Kidney (tissue), 13 donors: ENCODE measurements at regions not wholly inside any gene's neighbourhood (a gene's known extent, or its start where the extent isn't known, plus 50 kb on each side); places are given as distances from the start of the nearest gene placed in this dataset.
"Not testable (repeated sequence)": the region's sequence is repeated elsewhere in the genome, so short reads cannot be mapped to it uniquely, and the experiment has no call there.

Experiments used
- DNase-seq, 5 donors: peaks; one replicate each; pipeline ENCODE4 v3.0.0-alpha.2; 2013 to 2020
- FAIRE-seq: peaks from 2 replicates; lab custom pipeline; 2012; peaks lifted over from hg19 to GRCh38; lab: Jason Lieb, UNC
- H3K27ac ChIP-seq, 2 donors: one replicate each; pipeline ENCODE4 v1.7.0; 2013; ENCODE audit warnings: low read depth in 2 of 2, low read length in 2 of 2, inconsistent platforms in 1 of 2
- H3K27me3 ChIP-seq: one replicate; pipeline ENCODE4 v1.7.1; 2013; ENCODE audit warnings: low read length, inconsistent platforms; ENCODE audit not compliant: control insufficient read depth, insufficient read depth
- H3K36me3 ChIP-seq, 3 donors: one replicate each; pipeline versions ENCODE4 v1.7.0 to v1.7.1; 2013; ENCODE audit warnings: low read length in 3 of 3, control low read depth in 1 of 3, inconsistent platforms in 1 of 3; ENCODE audit not compliant: insufficient read depth in 3 of 3, control insufficient read depth in 2 of 3
- H3K4me1 ChIP-seq, 3 donors: one replicate each; pipeline versions ENCODE4 v1.7.0 to v1.7.1; 2013; ENCODE audit warnings: low read length in 3 of 3, inconsistent platforms in 1 of 3, low read depth in 1 of 3; ENCODE audit not compliant: control insufficient read depth in 2 of 3, insufficient read depth in 2 of 3
- H3K4me3 ChIP-seq, 3 donors: one replicate each; pipeline versions ENCODE4 v1.7.0 to v1.8.1; 2013; ENCODE audit warnings: low read length in 3 of 3, control low read depth in 1 of 3, inconsistent platforms in 1 of 3
- H3K9ac ChIP-seq, 3 donors: one replicate each; pipeline versions ENCODE4 v1.7.0 to v1.7.1; 2013; ENCODE audit warnings: low read length in 3 of 3, control low read depth in 1 of 3, inconsistent platforms in 1 of 3
- H3K9me3 ChIP-seq, 3 donors: one replicate each; pipeline versions ENCODE4 v1.7.0 to v1.7.1; 2013; ENCODE audit warnings: low read length in 3 of 3, control low read depth in 1 of 3, inconsistent platforms in 1 of 3; ENCODE audit not compliant: control insufficient read depth in 2 of 3, insufficient read depth in 1 of 3
- CTCF ChIP-seq: IDR thresholded peaks from 3 replicates; pipeline ENCODE4 v1.5.1; 2012; ENCODE audit warnings: mild to moderate bottlenecking, moderate library complexity, borderline replicate concordance; ENCODE audit not compliant: insufficient read depth; ENCODE audit errors: extremely low read depth
- intact Hi-C: fragments of 100-400 bp; cut with DNase I; formaldehyde crosslinking; loops from one replicate; pipeline ENCODE4 v1.11.1; 2022
- donor health status: control.
- donor health status: control.
- donor health status: control.
- donor health status: control.
- donor health status: control.
- donor health status: DM: yes; HTN: yes; CAD: no.
- donor health status: Normal renal cell carcinoma (clear cell type).

GRCh38 chr16:32083891-32084290 lies 169.2 kb upstream of the TP53TG3D start:
- H3K9ac ChIP-seq, H3K27me3 ChIP-seq, intact Hi-C loops, H3K36me3 ChIP-seq, H3K27ac ChIP-seq, H3K4me1 ChIP-seq, H3K9me3 ChIP-seq, FAIRE-seq, H3K4me3 ChIP-seq: not testable (repeated sequence)
- DNase-seq = peak in 1 of 5 donors; percentile 36

GRCh38 chr16:32084656-32085401 lies 168.3 kb upstream of the TP53TG3D start:
- H3K9ac ChIP-seq, H3K27ac ChIP-seq, H3K4me3 ChIP-seq, H3K4me1 ChIP-seq, H3K36me3 ChIP-seq, FAIRE-seq, H3K27me3 ChIP-seq, H3K9me3 ChIP-seq, intact Hi-C loops: not testable (repeated sequence)
- peak in 2 of 5 donors; percentile 5 to 49 for DNase-seq

- H3K4me1 ChIP-seq, FAIRE-seq, H3K36me3 ChIP-seq, H3K27me3 ChIP-seq, H3K27ac ChIP-seq, intact Hi-C loops, H3K9me3 ChIP-seq, H3K4me3 ChIP-seq, H3K9ac ChIP-seq: not testable (repeated sequence)
- DNase-seq = peak in 3 of 5 donors; percentile 7 to 46 (median 16)
These were observed 167.5 kb upstream of the TP53TG3D start for GRCh38 chr16:32085438-32086141.

GRCh38 chr16:32115562-32115961 lies 137.5 kb upstream of the TP53TG3D start:
- H3K4me3 ChIP-seq = not testable (repeated sequence)

GRCh38 chr16:32116080-32116479 lies 137.0 kb upstream of the TP53TG3D start:
- H3K36me3 ChIP-seq = no peaks in the 10 kb centered on the region
- H3K9me3 ChIP-seq = no peaks in the 10 kb centered on the region
- DNase-seq (peak in 4 of 5 donors; percentile 4 to 27 (median 9)), FAIRE-seq (no peak)
- no peak overlapping the region for H3K27ac ChIP-seq
- intact Hi-C loops = no loop called here
- no peaks in the 10 kb centered on the region for H3K4me1 ChIP-seq
- no peak overlapping the region for H3K4me3 ChIP-seq
- no peak for TF ChIP-seq CTCF
- H3K27me3 ChIP-seq = no peaks in the 10 kb centered on the region
- no peak overlapping the region for H3K9ac ChIP-seq

More at GRCh38 chr16:32115562-32115961, 137.5 kb upstream of the TP53TG3D start:
- H3K4me1 ChIP-seq, FAIRE-seq, H3K27ac ChIP-seq, H3K9me3 ChIP-seq, H3K36me3 ChIP-seq, H3K27me3 ChIP-seq, intact Hi-C loops, H3K9ac ChIP-seq: not testable (repeated sequence)
- DNase-seq = peak; percentile 0 to 42 (median 7)

GRCh38 chr16:32116533-32116932 lies 136.6 kb upstream of the TP53TG3D start:
- FAIRE-seq, H3K9me3 ChIP-seq, H3K4me1 ChIP-seq, H3K27me3 ChIP-seq, intact Hi-C loops, H3K9ac ChIP-seq, H3K27ac ChIP-seq, H3K36me3 ChIP-seq, H3K4me3 ChIP-seq: not testable (repeated sequence)
- peak in 1 of 5 donors; percentile 64 for DNase-seq

- intact Hi-C loops, H3K36me3 ChIP-seq, H3K9ac ChIP-seq, H3K4me3 ChIP-seq, FAIRE-seq, H3K27ac ChIP-seq, H3K27me3 ChIP-seq, H3K4me1 ChIP-seq, H3K9me3 ChIP-seq: not testable (repeated sequence)
- DNase-seq = peak in 1 of 5 donors; percentile 6
These were observed 132.7 kb upstream of the TP53TG3D start for GRCh38 chr16:32120372-32120771.
